Brain microvascular endothelial cell (primary cell): ENCODE measurements at regions not wholly inside any gene's neighbourhood (a gene's known extent, or its start where the extent isn't known, plus 50 kb on each side); places are given as distances from the start of the nearest gene placed in this dataset.

ENCODE experiments used
- DNase-seq: peaks from one replicate; pipeline ENCODE4 v3.0.0-alpha.2; 2020
- H3K27ac ChIP-seq: fragments of 250-450 bp; sonication (Bioruptor Pico); 2 replicates; pipeline ENCODE4 v1.5.1; 2020; ENCODE audit warnings: mild to moderate bottlenecking, moderate library complexity
- H3K27me3 ChIP-seq: fragments of 250-450 bp; sonication (Bioruptor Pico); replicated peaks from 2 replicates; pipeline ENCODE4 v1.5.1; 2020; ENCODE audit warnings: mild to moderate bottlenecking
- H3K36me3 ChIP-seq: fragments of 250-450 bp; sonication (Bioruptor Pico); replicated peaks from 2 replicates; pipeline ENCODE4 v1.5.1; 2020; ENCODE audit warnings: mild to moderate bottlenecking
- H3K4me3 ChIP-seq: 2 replicates; pipeline ENCODE4 v1.5.1; 2011; ENCODE audit warnings: low read depth, mild to moderate bottlenecking, control low read depth, low read length, moderate library complexity
- in situ Hi-C: cut with HindIII; loops from 2 replicates; pipeline ENCODE4 v1.10.0; 2017; ENCODE audit warnings: low sequenced_read_pairs, low pct_ligation_motif_present
- TF ChIP-seq, protein P1 (sequence below): IDR thresholded peaks from 2 replicates; pipeline ENCODE4 v1.5.1; 2011; ENCODE audit warnings: low read depth, mild to moderate bottlenecking, moderate library complexity, low read length, control low read depth, inconsistent platforms; ENCODE audit errors: missing control alignments

DNA sequence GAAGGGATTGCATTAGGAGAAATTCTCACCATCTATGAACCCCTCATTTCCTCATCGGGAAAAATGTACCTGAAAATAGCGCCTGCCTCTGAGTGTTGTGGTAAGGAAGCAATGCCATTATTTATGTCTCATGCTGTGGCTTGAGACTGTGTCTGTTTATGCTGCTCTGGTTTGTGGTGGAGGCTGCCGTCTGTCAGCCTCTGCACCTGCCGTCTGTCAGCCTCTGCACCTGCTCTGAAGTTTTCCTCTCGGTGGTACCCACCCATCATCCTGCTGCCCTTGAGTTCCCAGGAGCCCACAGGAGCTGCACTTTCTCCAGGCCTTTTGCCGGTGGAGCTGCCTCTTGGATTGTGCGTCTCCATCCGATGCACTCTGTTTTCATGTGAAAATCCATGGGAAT, 68.5 kb upstream of the PPP2R3B start:
- no peaks in the 10 kb centered on the region for H3K36me3 ChIP-seq
- no peak for DNase-seq
- H3K27ac ChIP-seq = no peak overlapping the region
- no peaks in the 10 kb centered on the region for H3K27me3 ChIP-seq
- in situ Hi-C loops = no loop called here
- H3K4me3 ChIP-seq = no peak overlapping the region
- TF ChIP-seq, protein P1, sequence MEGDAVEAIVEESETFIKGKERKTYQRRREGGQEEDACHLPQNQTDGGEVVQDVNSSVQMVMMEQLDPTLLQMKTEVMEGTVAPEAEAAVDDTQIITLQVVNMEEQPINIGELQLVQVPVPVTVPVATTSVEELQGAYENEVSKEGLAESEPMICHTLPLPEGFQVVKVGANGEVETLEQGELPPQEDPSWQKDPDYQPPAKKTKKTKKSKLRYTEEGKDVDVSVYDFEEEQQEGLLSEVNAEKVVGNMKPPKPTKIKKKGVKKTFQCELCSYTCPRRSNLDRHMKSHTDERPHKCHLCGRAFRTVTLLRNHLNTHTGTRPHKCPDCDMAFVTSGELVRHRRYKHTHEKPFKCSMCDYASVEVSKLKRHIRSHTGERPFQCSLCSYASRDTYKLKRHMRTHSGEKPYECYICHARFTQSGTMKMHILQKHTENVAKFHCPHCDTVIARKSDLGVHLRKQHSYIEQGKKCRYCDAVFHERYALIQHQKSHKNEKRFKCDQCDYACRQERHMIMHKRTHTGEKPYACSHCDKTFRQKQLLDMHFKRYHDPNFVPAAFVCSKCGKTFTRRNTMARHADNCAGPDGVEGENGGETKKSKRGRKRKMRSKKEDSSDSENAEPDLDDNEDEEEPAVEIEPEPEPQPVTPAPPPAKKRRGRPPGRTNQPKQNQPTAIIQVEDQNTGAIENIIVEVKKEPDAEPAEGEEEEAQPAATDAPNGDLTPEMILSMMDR = no peak

DNA sequence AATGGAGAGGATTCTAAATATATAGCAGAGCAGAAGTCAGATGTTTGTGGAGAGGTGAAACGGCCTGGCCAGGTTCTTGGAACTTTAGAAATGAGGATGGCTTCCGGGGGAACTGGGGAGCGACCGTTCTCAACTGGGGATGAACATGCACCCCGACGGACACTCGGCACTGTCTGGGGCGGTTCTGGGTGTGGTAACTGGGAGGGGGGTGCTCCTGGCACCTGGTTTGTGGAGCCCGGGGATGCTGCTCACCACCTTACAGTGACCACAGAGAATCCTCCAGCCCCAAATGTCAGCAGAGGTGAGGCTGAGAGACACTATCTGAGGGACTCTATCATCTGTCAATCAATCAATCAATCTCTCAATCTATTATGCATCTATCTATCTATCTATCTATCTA, 69.0 kb upstream of the PPP2R3B start:
- no peaks in the 10 kb centered on the region for H3K27me3 ChIP-seq
- in situ Hi-C loops = no loop called here
- H3K36me3 ChIP-seq = no peaks in the 10 kb centered on the region
- TF ChIP-seq, protein P1 = no peak
- no peak for DNase-seq
- H3K4me3 ChIP-seq = no peak overlapping the region
- no peak overlapping the region for H3K27ac ChIP-seq

DNA sequence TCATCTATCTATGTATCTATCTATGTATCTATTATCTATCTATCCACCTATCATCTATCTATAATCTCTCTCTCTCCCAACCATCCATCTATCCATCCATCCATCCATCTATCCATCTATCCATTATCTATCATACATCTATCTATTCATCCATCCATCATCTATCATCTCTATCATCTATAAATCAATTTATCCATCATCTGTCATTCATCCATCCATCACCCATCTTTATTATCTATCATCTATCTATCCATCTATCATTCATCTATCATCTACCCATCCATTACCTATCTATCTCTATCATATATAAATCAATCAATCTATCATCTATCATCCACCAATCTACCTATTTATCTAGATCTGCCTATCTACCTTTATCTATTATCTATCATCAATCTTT, 69.4 kb upstream of the PPP2R3B start:
- Histone ChIP-seq H3K4me3 (no peak overlapping the region), H3K36me3 (no peaks in the 10 kb centered on the region), H3K27ac (no peak overlapping the region), H3K27me3 (no peaks in the 10 kb centered on the region)
- no peak for DNase-seq
- in situ Hi-C loops = no loop called here
- TF ChIP-seq, protein P1 = no peak

DNA sequence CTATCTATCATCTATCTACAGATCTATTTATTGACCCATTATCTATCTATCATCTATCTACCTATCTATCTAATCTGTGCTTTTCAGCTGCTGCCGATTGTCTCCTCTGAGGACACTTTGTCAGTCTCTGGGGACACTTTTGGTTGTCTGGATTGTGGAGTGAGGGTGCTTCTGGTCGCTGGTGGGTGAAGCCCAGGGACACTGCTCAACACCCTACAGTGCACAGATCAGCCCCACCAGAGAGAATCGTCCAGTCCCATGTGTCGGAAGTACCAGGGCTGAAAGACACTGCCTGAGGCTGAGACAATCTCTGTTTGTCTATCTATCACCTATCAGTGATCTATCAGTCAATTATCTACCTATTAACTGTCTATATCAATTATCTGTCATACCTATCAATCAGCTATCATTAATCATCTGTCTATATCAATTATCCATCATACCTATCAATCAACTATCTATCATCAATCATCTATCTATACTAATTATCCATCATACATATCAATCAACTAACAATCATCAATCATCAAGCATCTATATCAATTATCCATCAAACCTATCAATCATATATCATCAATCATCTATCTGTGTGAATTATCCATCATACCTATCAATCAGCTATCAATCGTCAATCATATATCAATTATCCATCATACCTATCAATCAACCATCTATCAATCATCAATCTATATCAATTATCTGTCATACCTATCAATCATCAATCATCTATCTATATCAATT, 70.0 kb upstream of the PPP2R3B start:
- H3K4me3 ChIP-seq = no peak overlapping the region
- TF ChIP-seq, protein P1 = no peak
- in situ Hi-C loops = no loop called here
- no peaks in the 10 kb centered on the region for H3K36me3 ChIP-seq
- DNase-seq = no peak
- no peaks in the 10 kb centered on the region for H3K27me3 ChIP-seq
- no peak overlapping the region for H3K27ac ChIP-seq

DNA sequence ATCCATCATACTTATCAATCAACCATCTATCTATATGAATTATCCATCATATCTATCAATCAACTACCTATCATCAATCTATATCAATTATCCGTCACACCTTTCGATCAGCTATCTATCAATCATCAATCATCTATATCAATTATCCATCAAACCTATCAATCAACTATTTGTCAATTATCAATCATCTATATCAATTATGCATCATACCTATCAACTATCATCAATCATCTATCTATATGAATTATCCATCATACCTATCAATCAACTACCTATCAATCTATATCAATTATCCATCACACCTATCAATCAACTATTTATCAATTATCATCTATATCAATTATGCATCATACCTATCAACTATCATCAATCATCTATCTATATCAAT, 70.6 kb upstream of the PPP2R3B start:
- Histone ChIP-seq H3K4me3 (no peak overlapping the region), H3K27me3 (no peaks in the 10 kb centered on the region), H3K27ac (no peak overlapping the region), H3K36me3 (no peaks in the 10 kb centered on the region)
- in situ Hi-C loops = no loop called here
- TF ChIP-seq, protein P1 = no peak
- DNase-seq = no peak

DNA sequence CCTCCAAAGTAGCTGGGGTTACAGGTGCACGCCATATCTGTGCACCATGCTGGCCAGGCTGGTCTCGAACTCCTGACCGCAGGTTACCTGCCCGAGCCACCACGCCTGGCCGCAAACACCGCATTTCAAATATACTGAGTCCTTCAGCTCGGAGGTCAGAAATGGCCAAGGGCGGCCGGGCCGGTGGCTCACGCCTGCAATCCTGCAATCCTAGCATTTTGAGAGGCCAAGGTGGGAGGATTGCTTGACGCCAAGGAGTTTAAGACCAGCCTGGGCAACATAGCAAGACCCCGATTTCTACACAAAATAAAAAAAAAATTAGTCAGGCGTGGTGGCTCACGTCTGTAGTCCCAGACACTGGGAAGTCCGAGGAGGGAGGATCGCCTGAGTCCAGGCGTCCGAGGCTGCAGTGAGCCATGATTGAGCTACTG, 71.9 kb upstream of the PPP2R3B start:
- in situ Hi-C loops = no loop called here
- Histone ChIP-seq H3K36me3 (no peaks in the 10 kb centered on the region), H3K27me3 (no peaks in the 10 kb centered on the region), H3K27ac (no peak overlapping the region), H3K4me3 (no peak overlapping the region)
- DNase-seq = no peak
- TF ChIP-seq, protein P1 = no peak
